ENCODE measurements at regions not wholly inside any gene's neighbourhood (a gene's known extent, or its start where the extent isn't known, plus 50 kb on each side); places are given as distances from the start of the nearest gene placed in this dataset.

DNA sequence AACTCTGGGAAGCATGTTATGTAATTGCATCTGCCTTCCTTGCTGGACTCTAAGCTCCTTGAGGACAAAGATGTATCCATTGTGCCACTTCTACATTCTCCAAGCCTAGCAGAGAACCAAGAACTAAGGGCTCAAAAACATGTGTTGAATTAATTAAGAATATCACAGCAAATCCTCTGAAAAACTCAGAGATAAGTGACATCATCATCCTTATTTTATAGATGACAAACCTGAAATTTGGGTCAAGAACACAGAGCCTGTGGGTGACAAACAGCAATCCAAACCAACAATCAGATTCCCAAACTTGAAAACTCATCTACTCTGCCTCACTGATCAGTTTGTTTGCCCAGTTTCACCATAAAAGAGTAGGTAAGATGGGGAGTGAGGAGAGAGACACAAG is 503.6 kb upstream of the LRRN3 start:
- H3K27me3 ChIP-seq, result no peaks in the 10 kb centered on the region
- intact Hi-C loops (cut with DNase I), result no loop called here
- H3K4me3 ChIP-seq, result no peak overlapping the region
- no peak overlapping the region for H3K27ac ChIP-seq
- no peaks in the 10 kb centered on the region for H3K4me1 ChIP-seq
- no peak for DNase-seq
- no peaks in the 10 kb centered on the region for H3K36me3 ChIP-seq
- TF ChIP-seq POLR2A (IDR thresholded peaks at IDR 0.05), result no peak
- TF ChIP-seq, protein P1, sequence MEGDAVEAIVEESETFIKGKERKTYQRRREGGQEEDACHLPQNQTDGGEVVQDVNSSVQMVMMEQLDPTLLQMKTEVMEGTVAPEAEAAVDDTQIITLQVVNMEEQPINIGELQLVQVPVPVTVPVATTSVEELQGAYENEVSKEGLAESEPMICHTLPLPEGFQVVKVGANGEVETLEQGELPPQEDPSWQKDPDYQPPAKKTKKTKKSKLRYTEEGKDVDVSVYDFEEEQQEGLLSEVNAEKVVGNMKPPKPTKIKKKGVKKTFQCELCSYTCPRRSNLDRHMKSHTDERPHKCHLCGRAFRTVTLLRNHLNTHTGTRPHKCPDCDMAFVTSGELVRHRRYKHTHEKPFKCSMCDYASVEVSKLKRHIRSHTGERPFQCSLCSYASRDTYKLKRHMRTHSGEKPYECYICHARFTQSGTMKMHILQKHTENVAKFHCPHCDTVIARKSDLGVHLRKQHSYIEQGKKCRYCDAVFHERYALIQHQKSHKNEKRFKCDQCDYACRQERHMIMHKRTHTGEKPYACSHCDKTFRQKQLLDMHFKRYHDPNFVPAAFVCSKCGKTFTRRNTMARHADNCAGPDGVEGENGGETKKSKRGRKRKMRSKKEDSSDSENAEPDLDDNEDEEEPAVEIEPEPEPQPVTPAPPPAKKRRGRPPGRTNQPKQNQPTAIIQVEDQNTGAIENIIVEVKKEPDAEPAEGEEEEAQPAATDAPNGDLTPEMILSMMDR (IDR thresholded peaks at IDR 0.05), result no peak
- H3K9me3 ChIP-seq, result no peaks in the 10 kb centered on the region
- ATAC-seq, result no peak

DNA sequence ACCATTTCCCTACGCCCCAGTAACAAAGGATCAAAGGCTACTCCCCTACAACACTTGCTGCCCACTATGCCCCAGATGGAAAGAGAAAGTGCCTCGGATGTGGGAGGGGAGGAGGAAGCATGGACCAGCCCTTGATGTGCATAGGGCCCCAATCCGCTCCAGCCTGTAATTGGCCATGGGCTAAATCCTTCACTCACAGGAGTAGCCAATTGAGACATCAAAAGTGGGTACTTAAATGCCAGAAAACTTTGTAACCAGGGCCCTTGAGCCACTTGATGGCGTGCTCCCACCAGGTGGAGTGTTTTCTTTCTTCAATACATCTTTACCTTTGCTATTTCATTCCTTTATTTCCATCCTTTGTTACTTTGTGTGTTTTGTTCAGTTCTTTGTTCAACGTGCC is 500.5 kb upstream of the LRRN3 start:
- intact Hi-C loops (cut with DNase I), result no loop called here
- H3K9me3 ChIP-seq, result no peaks in the 10 kb centered on the region
- no peaks in the 10 kb centered on the region for H3K27me3 ChIP-seq
- TF ChIP-seq, protein P1 (IDR thresholded peaks at IDR 0.05), result no peak
- TF ChIP-seq POLR2A (IDR thresholded peaks at IDR 0.05), result no peak
- no peak for ATAC-seq
- no peak overlapping the region for H3K4me3 ChIP-seq
- DNase-seq, result no peak
- H3K27ac ChIP-seq, result no peak overlapping the region
- 69% methylated on average over 4 of the region's 5 CpGs for WGBS (ENCODE audit: insufficient coverage, low coverage, low lambda C conversion rate, missing lambda C conversion rate)
- H3K36me3 ChIP-seq, result no peaks in the 10 kb centered on the region
- H3K4me1 ChIP-seq, result no peaks in the 10 kb centered on the region

DNA sequence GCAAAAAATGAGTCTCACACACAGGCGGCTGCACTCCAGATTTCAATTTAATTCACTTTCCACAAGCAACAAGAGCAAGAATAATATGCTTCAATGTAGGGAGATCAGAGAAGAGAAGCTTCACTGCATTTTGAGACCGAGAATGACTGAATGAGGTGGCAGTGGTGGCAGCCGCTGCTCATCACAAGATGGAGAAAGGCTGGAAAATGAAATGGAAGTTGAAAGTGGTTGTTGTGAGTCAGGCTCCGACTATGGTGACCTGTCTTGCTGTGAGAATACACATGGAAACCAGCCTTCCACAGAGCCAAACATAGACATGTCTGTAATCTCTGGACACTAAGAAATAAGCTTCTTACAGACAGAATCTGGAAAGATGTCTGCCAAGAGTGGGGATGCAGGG is 499.6 kb upstream of the LRRN3 start:
- H3K4me3 ChIP-seq, result no peak overlapping the region
- H3K9me3 ChIP-seq, result no peaks in the 10 kb centered on the region
- 78% methylated on average over 4 of the region's 4 CpGs for WGBS (ENCODE audit: insufficient coverage, low coverage, low lambda C conversion rate, missing lambda C conversion rate)
- no peak for DNase-seq
- no peaks in the 10 kb centered on the region for H3K36me3 ChIP-seq
- intact Hi-C loops (cut with DNase I), result no loop called here
- H3K27me3 ChIP-seq, result no peaks in the 10 kb centered on the region
- H3K27ac ChIP-seq, result no peak overlapping the region
- no peak for ATAC-seq
- no peaks in the 10 kb centered on the region for H3K4me1 ChIP-seq
- TF ChIP-seq, protein P1 (IDR thresholded peaks at IDR 0.05), result no peak
- no peak for TF ChIP-seq POLR2A (IDR thresholded peaks at IDR 0.05)

DNA sequence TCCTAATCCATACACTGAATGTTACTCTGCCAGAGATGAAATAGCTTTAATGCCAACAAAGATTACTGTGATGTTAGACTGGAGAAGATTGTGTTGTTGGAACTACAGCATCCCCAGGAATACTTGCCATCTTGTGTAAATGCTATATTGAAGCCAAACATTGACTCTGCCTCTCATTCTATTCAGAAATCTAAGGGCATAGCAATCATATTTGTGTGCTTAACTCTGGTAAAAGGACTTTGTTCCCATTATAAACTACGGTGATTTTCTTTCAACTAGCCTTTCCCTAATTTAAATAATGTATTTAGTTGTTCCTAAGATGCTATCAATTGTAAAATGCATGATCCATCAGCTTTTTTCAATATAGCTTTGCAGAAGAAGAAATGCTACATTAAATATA is 498.4 kb upstream of the LRRN3 start:
- Histone ChIP-seq H3K27me3 (no peaks in the 10 kb centered on the region), H3K36me3 (no peaks in the 10 kb centered on the region), H3K27ac (no peak overlapping the region), H3K4me1 (no peaks in the 10 kb centered on the region), H3K9me3 (no peaks in the 10 kb centered on the region), H3K4me3 (no peak overlapping the region)
- intact Hi-C loops (cut with DNase I), result no loop called here
- no peak for ATAC-seq
- no peak for TF ChIP-seq POLR2A (IDR thresholded peaks at IDR 0.05)
- TF ChIP-seq, protein P1 (IDR thresholded peaks at IDR 0.05), result no peak
- WGBS (ENCODE audit: insufficient coverage, low coverage, low lambda C conversion rate, missing lambda C conversion rate), result 18% methylated on average over 1 of the region's 1 CpG
- no peak for DNase-seq

DNA sequence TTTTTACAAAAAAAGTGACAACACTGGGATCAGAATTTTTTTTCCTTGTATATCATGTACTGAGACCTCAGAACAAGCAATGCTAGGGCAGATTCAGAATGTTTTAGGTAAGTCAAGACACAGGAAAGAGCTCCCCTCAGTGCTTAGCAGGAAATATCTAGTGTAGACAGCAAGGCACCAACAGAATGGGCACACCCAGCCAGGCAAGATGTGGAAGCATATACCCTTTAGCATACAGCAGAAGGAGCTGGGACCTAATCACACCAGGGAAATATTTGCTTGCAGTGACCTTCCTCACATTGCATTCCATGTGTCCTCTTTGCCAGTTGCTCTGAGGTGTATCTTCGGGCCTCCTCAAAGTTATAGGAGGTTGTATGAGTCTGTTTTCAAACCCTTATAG is 497.6 kb upstream of the LRRN3 start:
- 80% methylated on average over 1 of the region's 1 CpG for WGBS (ENCODE audit: insufficient coverage, low coverage, low lambda C conversion rate, missing lambda C conversion rate)
- TF ChIP-seq POLR2A (IDR thresholded peaks at IDR 0.05), result no peak
- TF ChIP-seq, protein P1 (IDR thresholded peaks at IDR 0.05), result no peak
- Histone ChIP-seq H3K36me3 (no peaks in the 10 kb centered on the region), H3K4me3 (no peak overlapping the region), H3K27me3 (no peaks in the 10 kb centered on the region), H3K4me1 (no peaks in the 10 kb centered on the region), H3K27ac (no peak overlapping the region), H3K9me3 (no peaks in the 10 kb centered on the region)
- DNase-seq, result no peak
- intact Hi-C loops (cut with DNase I), result no loop called here
- ATAC-seq, result no peak

Measured in right lobe of liver (tissue), 6 donors.